Activated CD4-positive, alpha-beta memory T cell treated with anti-CD3 and anti-CD28 coated beads, Interleukin-2, amount 10 ng/mL, durations not matched to agents 7 days and 5 days (primary cell): ENCODE measurements at regions not wholly inside any gene's neighbourhood (a gene's known extent, or its start where the extent isn't known, plus 50 kb on each side); places are given as distances from the start of the nearest gene placed in this dataset.
"Not testable (repeated sequence)": the region's sequence is repeated elsewhere in the genome, so short reads cannot be mapped to it uniquely, and the experiment has no call there.

Experiments used
- CTCF ChIA-PET: fragments of 350-600 bp; sonication (Branson Sonifier 250); formaldehyde crosslinking; loops from one replicate; lab custom pipeline; 2021; ENCODE audit warnings: antibody characterized with exemption, inconsistent platforms; lab: Charles Lee
- POLR2A ChIA-PET: fragments of 350-600 bp; sonication (Branson Sonifier 250); formaldehyde crosslinking; loops from one replicate; lab custom pipeline; 2021; ENCODE audit warnings: antibody characterized with exemption; lab: Charles Lee
- DNase-seq: peaks from one replicate; pipeline ENCODE4 v3.0.0-alpha.2; 2020
- H3K27ac Mint-ChIP-seq: one replicate; pipeline ENCODE4 v1.8.0; 2021; ENCODE audit warnings: mild to moderate bottlenecking, mixed read lengths
- H3K27me3 Mint-ChIP-seq: one replicate; pipeline ENCODE4 v1.8.0; 2021; ENCODE audit warnings: mixed read lengths
- H3K36me3 Mint-ChIP-seq: one replicate; pipeline ENCODE4 v1.8.0; 2021; ENCODE audit warnings: low read depth, mixed read lengths
- H3K4me1 Mint-ChIP-seq: one replicate; pipeline ENCODE4 v1.8.0; 2021; ENCODE audit warnings: mixed read lengths
- H3K4me3 Mint-ChIP-seq: one replicate; pipeline ENCODE4 v1.8.0; 2021; ENCODE audit warnings: mild to moderate bottlenecking, mixed read lengths
- H3K9me3 Mint-ChIP-seq: one replicate; pipeline ENCODE4 v1.8.0; 2021; ENCODE audit warnings: mixed read lengths

GRCh38 chr18:39480494-39481195 lies 1915.0 kb upstream of the CELF4 start:
- Mint-ChIP-seq H3K9me3 (peaks cover 2% of the 10 kb centered on the region), H3K4me3 (no peak overlapping the region), H3K36me3 (no peaks in the 10 kb centered on the region), H3K4me1 (no peaks in the 10 kb centered on the region), H3K27me3 (no peaks in the 10 kb centered on the region), H3K27ac (no peak overlapping the region)
- no peak for DNase-seq
- POLR2A ChIA-PET = no interaction called here
- CTCF ChIA-PET = no interaction called here

GRCh38 chr18:39464006-39464405 lies 1898.4 kb upstream of the CELF4 start:
- Mint-ChIP-seq H3K27me3 (no peaks in the 10 kb centered on the region), H3K27ac (no peak overlapping the region), H3K4me3 (no peak overlapping the region), H3K9me3 (peaks cover 5% of the 10 kb centered on the region), H3K4me1 (no peaks in the 10 kb centered on the region), H3K36me3 (no peaks in the 10 kb centered on the region)
- no peak for DNase-seq
- ChIA-PET POLR2A (no interaction called here), CTCF (no interaction called here)

DNA sequence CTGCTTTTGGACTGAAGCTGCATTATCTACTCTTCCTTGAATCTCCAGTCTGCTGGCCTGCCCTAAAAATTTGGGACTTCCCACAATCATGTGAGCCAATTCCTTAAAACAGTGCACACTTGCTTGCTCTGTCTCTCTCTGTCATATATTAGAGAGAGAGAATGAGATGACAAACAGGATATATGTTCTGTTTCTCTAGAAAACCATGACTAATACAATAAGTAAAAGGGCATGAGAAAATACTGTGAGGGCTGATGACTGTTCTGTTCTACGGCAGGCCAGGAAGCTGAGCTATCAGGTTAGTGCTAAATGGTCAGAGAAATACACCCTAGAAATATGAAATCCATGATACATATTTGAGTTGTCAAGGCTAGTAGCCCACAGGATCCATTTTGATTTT lies 1896.8 kb upstream of the CELF4 start:
- ChIA-PET CTCF (no interaction called here), POLR2A (no interaction called here)
- H3K27ac Mint-ChIP-seq = no peak overlapping the region
- H3K4me3 Mint-ChIP-seq = no peak overlapping the region
- H3K27me3 Mint-ChIP-seq = no peaks in the 10 kb centered on the region
- no peaks in the 10 kb centered on the region for H3K36me3 Mint-ChIP-seq
- DNase-seq = no peak
- H3K4me1 Mint-ChIP-seq = no peaks in the 10 kb centered on the region
- H3K9me3 Mint-ChIP-seq = peaks cover 11% of the 10 kb centered on the region

DNA sequence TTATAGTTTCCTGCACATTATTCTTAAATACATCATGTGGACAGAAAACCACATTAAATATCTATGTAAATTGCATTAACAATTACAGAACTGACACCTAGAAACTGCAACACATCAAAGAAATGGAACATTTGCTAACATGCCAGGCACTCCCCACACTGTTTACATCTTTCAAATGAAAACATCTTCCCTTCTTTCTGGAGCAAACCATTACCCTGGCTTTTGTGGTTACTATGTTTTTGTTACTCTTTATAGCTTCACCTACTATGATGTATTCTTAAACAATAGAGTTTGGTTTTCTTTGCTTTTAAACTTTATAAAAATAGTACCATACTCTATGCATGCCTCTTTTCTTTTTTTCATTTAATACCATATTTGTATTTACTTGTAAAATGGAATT lies 1894.5 kb upstream of the CELF4 start:
- H3K4me1 Mint-ChIP-seq = no peaks in the 10 kb centered on the region
- peaks cover 11% of the 10 kb centered on the region for H3K9me3 Mint-ChIP-seq
- no peaks in the 10 kb centered on the region for H3K27me3 Mint-ChIP-seq
- POLR2A ChIA-PET = no interaction called here
- no peak overlapping the region for H3K4me3 Mint-ChIP-seq
- H3K36me3 Mint-ChIP-seq = no peaks in the 10 kb centered on the region
- DNase-seq = no peak
- CTCF ChIA-PET = no interaction called here
- no peak overlapping the region for H3K27ac Mint-ChIP-seq

DNA sequence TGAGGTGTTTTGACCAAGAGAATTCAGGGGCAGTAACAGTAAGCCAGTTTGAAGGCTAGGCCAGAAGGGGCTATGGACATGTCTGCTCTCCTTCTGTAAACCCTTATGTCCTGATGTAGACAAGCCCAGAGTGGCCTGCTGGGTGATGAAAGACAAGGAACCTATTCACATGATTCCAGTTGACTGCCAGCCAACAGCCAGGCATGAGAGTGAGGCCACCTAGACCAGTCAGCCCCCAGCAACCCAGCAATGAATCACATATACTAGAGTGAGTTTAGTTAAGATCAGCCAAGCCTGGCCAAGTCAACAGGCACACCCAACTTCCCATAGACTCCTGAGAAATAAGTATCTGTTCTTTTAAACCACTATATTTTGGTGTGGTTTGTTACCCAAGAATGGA lies 1889.7 kb upstream of the CELF4 start:
- Mint-ChIP-seq H3K4me1 (no peaks in the 10 kb centered on the region), H3K4me3 (no peak overlapping the region), H3K27ac (no peak overlapping the region), H3K9me3 (peaks cover 5% of the 10 kb centered on the region), H3K36me3 (no peaks in the 10 kb centered on the region), H3K27me3 (no peaks in the 10 kb centered on the region)
- DNase-seq = no peak
- ChIA-PET CTCF (no interaction called here), POLR2A (no interaction called here)

DNA sequence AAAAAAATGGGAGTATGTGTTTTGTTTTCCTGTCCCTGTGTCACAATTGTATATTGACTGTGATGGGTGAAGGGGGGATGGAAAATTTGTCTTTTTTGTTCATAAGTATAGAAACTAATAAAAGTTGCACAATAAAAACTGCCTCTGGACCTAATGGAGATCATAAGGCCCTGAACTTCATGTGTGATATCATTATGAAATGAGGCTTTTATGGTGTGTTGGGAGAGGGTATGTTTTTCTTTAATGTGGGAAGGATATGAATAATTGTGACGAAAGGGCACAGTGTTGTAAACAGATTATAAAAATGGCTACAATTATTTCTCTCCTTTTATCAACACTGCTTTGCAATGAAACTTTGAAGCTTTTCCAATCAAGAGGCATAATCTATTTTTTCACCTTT lies 1889.3 kb upstream of the CELF4 start:
- no peaks in the 10 kb centered on the region for H3K27me3 Mint-ChIP-seq
- no peaks in the 10 kb centered on the region for H3K4me1 Mint-ChIP-seq
- CTCF ChIA-PET = no interaction called here
- H3K4me3 Mint-ChIP-seq = no peak overlapping the region
- H3K36me3 Mint-ChIP-seq = no peaks in the 10 kb centered on the region
- DNase-seq = no peak
- H3K27ac Mint-ChIP-seq = no peak overlapping the region
- peaks cover 5% of the 10 kb centered on the region for H3K9me3 Mint-ChIP-seq
- POLR2A ChIA-PET = no interaction called here

DNA sequence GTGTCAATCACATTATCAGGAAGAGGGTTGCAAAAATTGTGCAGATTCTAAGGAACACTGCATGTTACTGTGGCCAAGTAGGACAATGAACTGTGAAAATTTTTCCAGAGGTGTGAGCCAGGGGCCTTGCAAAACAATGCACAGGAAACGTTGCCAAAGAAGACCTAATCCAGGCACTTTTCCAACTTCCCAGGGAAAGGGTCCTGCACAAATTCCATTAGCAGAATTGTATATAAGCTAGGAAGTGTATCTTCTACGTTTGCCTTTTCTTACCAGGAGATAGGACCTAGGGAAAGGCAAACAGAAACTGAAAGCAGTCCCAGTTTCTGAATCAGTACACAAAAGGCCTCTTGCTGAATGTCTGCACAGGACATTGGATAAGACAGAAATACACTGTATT lies 1888.3 kb upstream of the CELF4 start:
- no peak overlapping the region for H3K4me3 Mint-ChIP-seq
- no peak for DNase-seq
- H3K9me3 Mint-ChIP-seq = peaks cover 6% of the 10 kb centered on the region
- ChIA-PET CTCF (no interaction called here), POLR2A (no interaction called here)
- no peaks in the 10 kb centered on the region for H3K27me3 Mint-ChIP-seq
- no peak overlapping the region for H3K27ac Mint-ChIP-seq
- no peaks in the 10 kb centered on the region for H3K4me1 Mint-ChIP-seq
- H3K36me3 Mint-ChIP-seq = no peaks in the 10 kb centered on the region

- ChIA-PET CTCF (no interaction called here), POLR2A (no interaction called here)
- Mint-ChIP-seq H3K4me1 (no peaks in the 10 kb centered on the region), H3K4me3 (no peak overlapping the region), H3K9me3 (peaks cover 2% of the 10 kb centered on the region), H3K36me3 (no peaks in the 10 kb centered on the region), H3K27me3 (no peaks in the 10 kb centered on the region), H3K27ac (no peak overlapping the region)
- no peak for DNase-seq
Measured at GRCh38 chr18:39453356-39453755, 1887.8 kb upstream of the CELF4 start.

GRCh38 chr18:39450958-39451357 lies 1885.4 kb upstream of the CELF4 start:
- CTCF ChIA-PET = no interaction called here
- H3K36me3 Mint-ChIP-seq = no peaks in the 10 kb centered on the region
- H3K4me1 Mint-ChIP-seq = no peaks in the 10 kb centered on the region
- peaks cover 10% of the 10 kb centered on the region for H3K9me3 Mint-ChIP-seq
- no peak overlapping the region for H3K27ac Mint-ChIP-seq
- no peaks in the 10 kb centered on the region for H3K27me3 Mint-ChIP-seq
- POLR2A ChIA-PET = no interaction called here
- DNase-seq = no peak
- no peak overlapping the region for H3K4me3 Mint-ChIP-seq

- ChIA-PET POLR2A (no interaction called here), CTCF (no interaction called here)
- no peaks in the 10 kb centered on the region for H3K27me3 Mint-ChIP-seq
- peaks cover 10% of the 10 kb centered on the region for H3K9me3 Mint-ChIP-seq
- no peak for DNase-seq
- H3K4me3 Mint-ChIP-seq = no peak overlapping the region
- no peaks in the 10 kb centered on the region for H3K36me3 Mint-ChIP-seq
- no peaks in the 10 kb centered on the region for H3K4me1 Mint-ChIP-seq
- H3K27ac Mint-ChIP-seq = no peak overlapping the region
Measured at GRCh38 chr18:39449566-39449965, 1884.0 kb upstream of the CELF4 start.

DNA sequence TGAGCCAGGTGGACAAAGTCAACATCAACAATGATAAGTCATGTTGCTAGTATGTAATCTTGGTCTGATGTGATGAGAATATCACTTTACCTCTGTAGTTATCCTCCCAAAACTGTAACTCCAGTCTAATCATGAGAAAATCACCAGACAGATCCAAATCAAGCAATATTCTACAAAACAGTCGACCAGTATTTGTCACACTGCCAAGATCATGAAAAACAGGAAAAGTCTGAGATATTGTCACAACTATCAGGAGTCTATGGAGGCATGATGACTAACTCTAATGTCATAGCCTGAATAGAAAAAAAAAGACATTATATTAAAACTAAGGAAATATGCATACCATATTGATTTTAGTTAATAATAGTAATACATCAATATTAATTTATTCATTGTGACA lies 1883.3 kb upstream of the CELF4 start:
- H3K36me3 Mint-ChIP-seq = no peaks in the 10 kb centered on the region
- H3K27me3 Mint-ChIP-seq = no peaks in the 10 kb centered on the region
- no peaks in the 10 kb centered on the region for H3K4me1 Mint-ChIP-seq
- DNase-seq = no peak
- no peak overlapping the region for H3K27ac Mint-ChIP-seq
- CTCF ChIA-PET = no interaction called here
- H3K9me3 Mint-ChIP-seq = peaks cover 10% of the 10 kb centered on the region
- no peak overlapping the region for H3K4me3 Mint-ChIP-seq
- POLR2A ChIA-PET = no interaction called here

DNA sequence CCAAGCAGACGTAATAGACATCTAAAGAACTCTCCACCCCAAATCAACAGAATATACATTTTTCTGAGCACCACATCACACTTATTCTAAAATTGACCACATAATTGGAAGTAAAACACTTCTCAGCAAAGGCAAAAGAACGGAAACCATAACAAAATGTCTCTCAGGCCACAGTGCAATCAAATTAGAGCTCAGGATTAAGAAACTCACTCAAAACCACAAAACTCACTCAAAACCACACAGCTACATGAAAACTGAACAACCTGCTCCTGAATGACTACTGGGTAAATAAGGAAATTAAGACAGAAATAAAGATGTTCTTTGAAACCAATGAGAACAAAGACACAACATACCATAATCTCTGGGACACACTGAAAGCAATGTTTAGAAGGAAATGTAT lies 1879.4 kb upstream of the CELF4 start:
- H3K4me1 Mint-ChIP-seq, CTCF ChIA-PET, H3K36me3 Mint-ChIP-seq, DNase-seq, H3K27me3 Mint-ChIP-seq, H3K4me3 Mint-ChIP-seq, POLR2A ChIA-PET, H3K27ac Mint-ChIP-seq: not testable (repeated sequence)
- H3K9me3 Mint-ChIP-seq = peaks cover 15% of the 10 kb centered on the region

- DNase-seq = no peak
- no peaks in the 10 kb centered on the region for H3K27me3 Mint-ChIP-seq
- no peaks in the 10 kb centered on the region for H3K4me1 Mint-ChIP-seq
- no peak overlapping the region for H3K4me3 Mint-ChIP-seq
- no peak overlapping the region for H3K27ac Mint-ChIP-seq
- H3K36me3 Mint-ChIP-seq = no peaks in the 10 kb centered on the region
- ChIA-PET POLR2A (no interaction called here), CTCF (no interaction called here)
- peaks cover 15% of the 10 kb centered on the region for H3K9me3 Mint-ChIP-seq
Measured at GRCh38 chr18:39441648-39442047, 1876.0 kb upstream of the CELF4 start.

DNA sequence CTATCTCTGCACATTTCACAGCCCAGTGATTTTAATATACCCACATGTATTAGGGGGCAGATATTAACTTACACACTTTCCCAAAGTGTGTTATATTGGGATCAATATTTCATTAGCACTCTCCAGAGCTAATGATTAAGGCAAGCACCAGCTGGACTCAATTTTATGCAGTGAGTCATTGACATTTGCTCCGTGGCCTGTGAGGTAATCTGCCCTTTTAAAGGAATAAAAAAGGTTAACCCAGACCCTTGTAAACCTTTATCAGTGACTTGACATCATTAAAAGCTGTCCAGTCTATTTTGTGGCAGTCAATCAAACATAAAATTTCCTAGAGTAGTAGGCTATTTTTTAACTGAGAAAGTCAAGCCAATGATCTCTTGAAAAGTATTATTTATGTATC lies 1870.4 kb upstream of the CELF4 start:
- Mint-ChIP-seq H3K4me1 (no peaks in the 10 kb centered on the region), H3K27ac (no peak overlapping the region), H3K4me3 (no peak overlapping the region), H3K36me3 (no peaks in the 10 kb centered on the region), H3K27me3 (no peaks in the 10 kb centered on the region), H3K9me3 (peaks cover 5% of the 10 kb centered on the region)
- no peak for DNase-seq
- ChIA-PET CTCF (no interaction called here), POLR2A (no interaction called here)
